HG03196 (cell line): ENCODE measurements at regions not wholly inside any gene's neighbourhood (a gene's known extent, or its start where the extent isn't known, plus 50 kb on each side); places are given as distances from the start of the nearest gene placed in this dataset.

Source experiments
- ATAC-seq: cut with Tn5 transposase; IDR thresholded peaks from one replicate; pipeline ENCODE4 v1.9.1; 2021; ENCODE audit not compliant: unreplicated experiment

DNA sequence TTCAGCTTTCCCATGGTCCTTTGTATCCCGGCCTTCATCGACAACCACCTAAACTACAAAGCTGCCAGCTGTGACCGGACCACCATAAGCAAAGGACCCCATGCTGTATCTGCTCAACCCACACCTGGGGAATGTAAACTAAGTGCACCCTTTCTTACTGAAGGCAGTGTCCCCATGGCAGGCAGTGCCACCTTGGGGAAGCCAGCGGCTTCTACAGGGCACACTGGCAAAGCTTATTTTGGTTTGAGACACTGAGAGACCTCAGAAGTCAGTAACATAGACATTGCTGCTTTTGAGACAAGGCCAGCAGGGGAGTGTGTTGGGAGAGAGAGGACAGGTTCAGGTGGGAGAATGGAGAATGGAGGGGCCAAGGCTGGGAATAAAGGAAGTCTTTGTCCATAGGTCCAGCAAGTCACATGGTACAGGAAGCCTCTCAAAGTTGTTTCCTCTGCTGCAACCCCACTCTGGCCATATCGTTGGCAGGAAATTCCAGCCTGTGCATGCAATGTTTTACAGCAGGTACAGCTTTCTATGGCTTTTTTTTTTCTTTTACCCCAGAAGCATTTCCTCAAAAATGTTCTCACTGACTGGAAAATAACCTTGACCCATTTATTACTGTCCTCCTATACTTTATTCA, 85.9 kb upstream of the NPVF start:
- ATAC-seq, result no peak

DNA sequence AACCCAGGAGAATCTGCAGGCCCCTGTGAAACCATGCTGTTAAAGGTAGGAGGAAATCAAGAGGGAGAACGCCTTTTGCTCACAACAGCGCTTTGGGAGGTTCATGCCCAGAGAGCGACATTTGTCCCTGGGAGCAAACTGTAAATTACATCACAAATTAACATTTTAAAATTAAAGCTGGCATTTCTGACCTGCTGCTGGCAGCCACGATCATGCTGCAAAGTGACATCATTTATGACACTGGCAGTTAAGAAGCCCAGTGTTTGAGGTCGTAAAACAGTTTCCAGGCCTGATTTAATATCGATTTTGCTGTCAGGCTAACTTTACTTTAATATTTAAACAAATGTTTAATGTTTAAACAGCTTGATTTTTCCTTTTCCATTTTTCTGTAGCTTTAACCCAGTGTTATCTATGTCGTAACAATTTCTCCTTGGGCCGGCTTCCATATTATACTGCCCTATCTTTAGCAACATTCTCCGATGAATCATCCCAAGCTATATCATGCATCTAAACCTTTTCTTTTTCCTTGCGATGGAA, 86.5 kb upstream of the NPVF start:
- no peak for ATAC-seq

DNA sequence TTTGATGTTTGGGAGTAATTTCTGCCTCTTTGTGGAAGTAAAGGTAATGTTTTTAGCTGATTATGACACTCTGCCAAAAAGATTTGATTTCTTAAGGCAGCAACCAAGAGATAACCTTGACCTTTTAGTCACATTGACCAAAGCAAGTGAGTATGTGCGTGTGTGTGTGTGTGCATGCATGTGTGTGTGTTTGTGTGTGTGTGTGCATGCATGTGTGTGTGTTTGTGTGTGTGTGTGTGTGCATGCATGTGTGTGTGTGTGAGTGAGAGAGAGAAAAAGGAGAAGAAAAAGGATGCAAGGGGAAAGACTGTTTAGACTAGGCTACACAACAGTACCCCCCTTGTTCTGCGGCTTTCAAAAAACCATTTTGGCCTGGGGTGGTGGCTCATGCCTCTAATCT, 88.1 kb upstream of the NPVF start:
- ATAC-seq, result no peak

DNA sequence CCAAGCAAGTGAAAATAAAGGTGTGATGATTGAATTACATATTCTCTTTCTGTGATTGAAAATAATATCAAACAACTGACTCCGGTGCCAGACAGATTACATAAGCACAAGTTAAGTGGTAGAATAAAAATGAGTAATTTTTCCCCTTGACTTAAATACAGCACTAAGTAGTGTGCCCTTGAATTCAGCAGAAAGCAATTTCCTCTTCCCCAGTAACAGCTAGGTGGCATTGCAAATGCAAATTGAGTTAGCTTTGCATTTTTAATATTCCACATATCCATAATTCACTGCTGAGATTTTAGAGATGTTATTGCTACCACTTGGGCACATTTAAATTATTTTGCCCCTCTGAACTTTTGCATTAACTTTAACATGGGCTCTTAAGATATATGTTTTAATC, 89.8 kb upstream of the NPVF start:
- ATAC-seq, result no peak

DNA sequence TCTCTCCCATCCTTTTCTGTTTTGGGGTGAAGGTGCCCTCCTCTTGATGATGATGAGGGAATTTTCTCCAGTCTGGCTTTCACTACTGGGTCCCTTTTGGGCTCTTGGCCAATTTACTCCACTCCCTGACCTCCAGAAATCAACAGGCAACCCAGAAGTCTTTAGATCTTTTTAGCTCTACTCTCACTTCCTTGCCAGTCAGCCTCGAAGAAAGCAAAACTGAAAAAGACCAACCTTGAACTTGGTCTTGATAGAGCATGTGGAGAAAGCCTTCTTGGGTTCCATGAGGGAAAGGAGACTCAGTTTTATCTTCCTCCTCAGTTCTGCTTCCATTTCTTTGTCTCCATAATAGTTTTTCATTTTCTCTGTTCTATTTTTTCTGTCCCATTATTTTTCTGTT, 91.4 kb upstream of the NPVF start:
- no peak for ATAC-seq

DNA sequence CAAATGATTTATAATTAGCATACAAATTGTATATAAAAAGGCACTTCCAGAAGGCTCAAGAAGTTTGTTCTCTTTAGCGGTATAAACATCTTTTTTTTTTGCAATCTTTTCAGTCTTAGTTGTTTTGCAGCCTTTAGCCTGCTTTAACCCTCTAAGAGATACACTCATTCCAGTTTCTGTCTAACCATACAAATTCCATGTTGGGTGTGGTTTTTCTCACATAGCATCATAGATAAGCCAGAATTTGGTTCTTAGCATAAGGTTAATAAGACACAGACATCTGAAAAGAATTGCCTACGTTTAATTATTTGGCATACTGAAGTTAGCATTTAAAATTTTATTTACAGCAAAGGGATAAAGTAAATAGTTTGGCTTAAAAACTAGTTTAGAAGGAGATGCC, 92.5 kb upstream of the NPVF start:
- ATAC-seq, result no peak

DNA sequence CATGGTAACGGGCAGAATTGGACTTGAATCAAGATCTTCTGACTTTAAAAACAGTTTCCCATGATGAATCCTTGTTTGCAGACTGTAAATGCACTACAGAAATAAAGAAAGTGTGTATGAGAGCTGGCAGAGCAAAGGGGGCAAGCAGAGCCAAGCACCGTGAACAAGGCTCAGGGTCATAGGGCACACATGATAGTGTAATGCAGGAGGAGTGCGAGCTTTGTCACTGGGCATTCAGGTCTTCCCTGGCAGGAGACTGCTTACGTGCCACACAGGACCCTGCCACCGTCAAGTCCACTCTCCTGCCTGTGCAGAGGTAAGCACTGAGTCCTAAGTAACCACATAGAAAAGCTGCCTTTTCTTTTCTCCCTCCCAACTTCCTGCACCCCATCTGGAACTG, 93.1 kb upstream of the NPVF start:
- ATAC-seq, result no peak

DNA sequence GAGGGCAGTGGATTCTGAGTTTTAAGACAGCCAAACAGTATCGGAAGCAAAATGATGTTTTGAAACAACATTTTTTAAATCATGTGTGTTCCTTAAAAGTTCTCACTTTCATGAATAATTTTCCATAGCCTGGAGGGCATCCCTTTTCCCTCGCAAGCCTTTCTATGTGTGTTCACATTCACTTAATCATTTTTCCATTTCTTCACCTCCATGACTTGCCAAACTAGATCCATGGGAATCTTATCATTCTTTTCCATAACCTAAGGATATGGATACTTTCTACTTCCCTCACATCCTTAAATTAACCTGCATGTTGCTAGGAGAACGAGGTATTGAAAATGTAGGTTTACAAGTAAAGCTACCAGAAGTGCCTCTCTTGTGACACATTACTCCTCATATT, 94.2 kb upstream of the NPVF start:
- ATAC-seq, result no peak

DNA sequence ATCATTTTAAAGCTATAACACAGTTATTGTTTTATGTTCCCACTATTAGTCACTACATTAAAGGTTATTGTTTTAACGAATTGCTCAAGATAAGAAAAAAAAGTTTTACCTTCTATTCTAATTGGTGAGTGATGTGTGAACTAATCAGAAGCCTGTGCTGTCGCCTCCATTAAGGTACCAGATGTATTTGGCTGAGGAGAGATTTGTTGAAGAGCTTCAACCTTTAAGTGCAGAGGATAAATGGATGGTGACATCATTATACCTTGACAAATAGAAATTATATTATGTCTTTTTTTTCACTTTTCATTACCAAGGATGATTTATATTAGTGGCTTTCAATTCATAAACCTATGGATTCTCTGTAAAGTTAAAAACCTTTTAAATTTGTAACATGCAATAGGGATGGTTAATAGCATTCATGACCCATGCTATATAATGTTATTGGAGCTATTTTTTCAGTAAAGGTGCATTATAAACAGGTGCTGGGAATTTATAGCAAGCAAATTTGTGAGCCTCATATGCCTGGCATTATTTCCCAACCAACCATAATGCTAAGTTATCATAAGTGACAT, 97.0 kb upstream of the NPVF start:
- no peak for ATAC-seq

DNA sequence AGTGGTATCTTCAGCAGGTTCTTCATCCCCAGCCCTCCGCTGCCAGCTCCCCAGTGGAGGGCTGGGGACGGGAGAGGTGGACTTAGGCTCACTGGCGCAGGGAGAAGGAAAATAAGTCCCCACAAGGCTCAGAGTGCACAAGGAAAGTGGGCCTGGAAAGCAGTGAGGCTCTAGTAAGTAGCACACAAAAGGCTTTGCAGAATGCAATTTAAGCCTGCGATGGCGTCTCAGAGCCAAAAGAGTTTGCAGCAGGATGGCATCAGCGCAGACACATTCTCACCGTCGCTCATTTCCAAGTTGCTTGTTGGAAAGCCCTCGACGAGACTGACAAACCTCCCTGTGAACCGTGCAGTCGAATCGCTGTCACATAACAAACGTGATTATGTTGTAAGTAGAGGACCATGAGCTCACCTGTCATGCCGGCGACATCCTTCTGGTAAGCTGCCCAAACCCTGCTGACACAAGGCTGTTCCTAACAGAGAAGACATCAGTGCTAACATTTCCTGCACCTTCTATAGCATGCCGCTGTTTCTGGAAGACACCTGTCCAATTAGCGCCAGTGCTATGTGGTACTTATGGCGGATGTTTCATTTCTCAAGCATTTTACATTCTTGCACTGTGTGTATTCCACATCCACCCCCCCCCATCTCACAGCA, 98.3 kb upstream of the NPVF start:
- no peak for ATAC-seq

DNA sequence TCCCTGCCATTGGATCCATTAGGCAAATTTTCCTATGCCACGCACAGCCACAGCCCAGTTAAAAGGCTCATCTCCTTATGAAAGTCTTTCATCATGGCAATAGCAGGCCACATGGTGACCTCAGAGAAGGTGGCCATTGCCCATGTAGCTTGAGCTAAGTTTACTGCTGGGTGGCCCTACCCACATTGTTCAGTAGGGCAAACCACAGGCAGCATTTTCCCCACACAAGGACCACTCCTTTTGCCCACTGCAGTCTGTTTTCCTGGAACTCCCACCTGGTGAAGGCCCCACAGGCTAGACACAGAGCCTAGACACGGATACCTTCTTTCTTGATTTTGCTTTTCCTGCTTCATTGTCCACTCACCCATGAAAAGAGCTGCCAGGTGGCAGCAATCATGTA, 101.5 kb upstream of the NPVF start:
- no peak for ATAC-seq

DNA sequence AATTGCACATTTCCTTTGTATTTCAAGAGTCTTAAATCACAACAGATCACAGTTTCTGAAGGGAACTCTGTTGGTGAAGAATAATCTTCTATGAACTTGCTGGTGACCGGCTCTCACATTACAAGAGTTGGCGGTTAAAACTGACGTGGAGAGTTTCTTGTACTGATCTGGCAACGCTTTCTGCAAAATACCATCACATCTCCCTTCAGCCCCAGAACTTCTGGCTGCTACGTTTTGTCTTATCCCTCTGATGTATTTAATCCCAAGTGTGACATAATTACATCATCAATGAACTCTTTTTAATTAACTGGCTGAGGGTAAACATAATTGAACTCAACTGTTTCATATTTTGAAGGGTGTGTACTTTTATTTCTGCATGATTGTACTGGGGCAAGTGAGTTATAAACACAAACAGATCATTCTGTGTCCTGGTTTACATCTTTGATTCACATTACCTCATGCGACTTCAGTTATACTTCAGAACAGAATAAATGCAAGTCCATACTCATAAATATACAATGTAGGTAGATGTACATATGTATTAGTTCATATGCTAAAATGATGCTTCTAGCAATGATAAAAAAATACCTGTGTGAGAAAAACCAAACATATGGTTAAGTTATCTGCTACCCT, 105.1 kb upstream of the NPVF start:
- ATAC-seq, result no peak

DNA sequence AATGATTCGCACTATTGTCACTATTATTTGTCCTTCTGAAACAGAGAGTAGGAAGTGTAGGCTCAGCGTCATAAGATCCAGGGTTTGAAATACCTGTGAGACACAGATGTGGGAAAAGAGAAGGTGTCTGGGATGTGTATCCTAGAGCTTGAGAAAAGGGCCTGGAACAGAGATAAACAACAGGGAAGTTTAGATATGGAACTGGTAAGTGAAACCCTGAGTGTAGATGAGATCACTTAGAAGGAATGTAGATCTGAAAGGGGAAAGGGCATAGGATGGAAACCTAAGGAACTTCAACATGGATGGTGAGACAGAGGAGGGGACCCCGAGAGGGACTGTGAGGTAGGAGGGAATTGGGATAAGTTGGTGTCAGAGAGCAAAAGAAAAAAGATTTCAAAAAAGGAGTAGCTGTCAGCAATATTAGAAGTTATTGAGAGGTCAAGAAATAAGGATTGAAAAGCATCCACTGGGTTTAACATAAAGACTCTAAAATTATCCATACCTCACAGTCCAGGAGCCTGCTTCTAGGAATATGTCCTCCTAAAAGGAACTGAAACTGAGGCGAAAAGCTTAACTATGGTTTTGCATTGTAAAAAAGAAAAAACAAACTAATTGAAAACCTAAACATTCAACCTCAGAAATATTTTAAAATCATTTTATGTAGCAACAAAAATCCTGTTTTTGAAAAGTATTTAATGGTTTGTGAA, 119.2 kb upstream of the NPVF start:
- no peak for ATAC-seq

DNA sequence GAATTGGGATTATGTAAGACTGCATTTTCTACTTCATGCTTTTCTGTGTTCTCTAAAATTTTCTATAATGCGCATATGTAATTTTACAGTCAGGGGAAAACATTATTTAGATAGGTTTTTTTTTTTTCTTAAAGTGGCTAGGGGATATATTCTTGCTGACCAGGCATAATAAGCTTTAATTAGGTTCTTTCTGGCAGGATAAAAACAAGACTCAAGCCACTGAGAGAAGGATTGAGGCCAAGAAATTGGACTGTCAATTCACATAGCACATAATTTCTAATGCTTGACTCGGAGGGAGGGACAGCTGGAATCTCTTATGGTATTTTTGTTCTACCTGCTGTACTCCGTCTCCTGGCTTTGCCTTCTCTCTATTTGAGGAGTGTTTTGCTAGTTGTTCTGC, 119.8 kb upstream of the NPVF start:
- no peak for ATAC-seq

DNA sequence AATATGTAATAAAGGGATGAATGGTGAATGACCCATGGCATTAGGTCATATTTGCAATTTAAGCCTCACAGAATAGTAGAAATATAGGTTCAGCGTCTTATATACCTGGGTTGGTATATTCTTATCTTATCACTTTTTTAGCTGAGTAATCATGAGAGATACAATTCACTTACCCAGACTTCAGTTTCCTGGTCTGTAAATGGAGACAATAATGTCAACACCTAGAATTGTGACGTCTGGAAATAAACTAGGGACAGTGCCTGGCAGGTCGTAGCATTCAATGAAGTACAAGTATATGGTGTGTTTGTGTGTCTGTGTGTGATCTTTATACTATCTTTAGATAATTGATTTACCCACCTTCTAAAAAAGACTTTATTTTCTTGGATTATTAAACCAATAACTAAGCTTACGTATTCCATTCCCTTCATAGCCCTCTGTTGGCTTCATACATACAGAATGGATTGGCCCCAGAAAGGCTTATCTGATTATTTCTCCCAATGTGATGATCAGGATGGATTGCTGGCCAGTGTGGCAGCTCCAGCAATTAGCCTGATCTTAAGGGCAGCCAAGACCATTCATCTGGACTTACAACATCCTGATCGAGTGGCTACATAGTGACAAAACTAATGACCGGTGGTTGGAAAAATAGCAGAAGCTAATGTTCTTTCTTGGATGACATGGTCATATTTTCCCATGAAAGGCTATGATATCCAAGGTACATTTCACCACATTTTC, 121.2 kb upstream of the NPVF start:
- ATAC-seq, result no peak

DNA sequence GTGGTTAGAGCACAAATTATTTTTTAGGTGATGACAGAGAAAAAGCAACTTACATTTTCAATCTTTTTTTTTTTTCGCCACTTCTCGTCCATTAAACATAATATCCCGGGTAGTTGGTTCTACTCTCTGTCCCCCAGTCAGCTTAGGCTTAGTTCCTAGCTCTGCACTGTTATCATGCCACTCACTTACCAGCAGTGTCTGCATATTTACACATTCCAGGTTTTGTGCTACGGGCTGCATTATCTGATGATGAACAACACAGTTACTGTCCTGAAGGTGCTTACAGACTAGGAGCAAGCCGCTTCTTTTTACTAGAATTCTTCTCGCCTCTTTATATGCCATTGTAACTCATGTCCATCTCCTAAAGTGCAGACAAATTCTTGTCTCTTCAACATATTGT, 121.8 kb upstream of the NPVF start:
- ATAC-seq, result no peak

DNA sequence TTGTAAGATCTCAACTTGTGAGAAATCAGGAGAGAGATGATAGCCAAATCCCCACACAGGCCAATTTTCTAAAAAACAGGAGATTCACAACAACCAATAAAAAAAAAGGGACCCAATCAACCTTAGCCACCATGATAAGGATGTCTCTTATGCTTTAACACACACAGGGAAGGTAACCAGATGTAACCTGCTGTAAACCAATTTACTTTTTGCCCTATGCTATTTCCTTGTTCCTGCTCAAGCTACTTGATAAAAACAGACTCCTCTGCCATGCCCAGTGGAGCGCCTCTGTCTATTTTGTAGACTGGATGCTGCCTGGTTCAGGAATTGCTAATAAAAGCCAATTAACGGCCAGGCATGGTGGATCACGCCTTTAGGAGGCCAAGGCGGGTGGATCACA, 123.5 kb upstream of the NPVF start:
- ATAC-seq, result no peak

DNA sequence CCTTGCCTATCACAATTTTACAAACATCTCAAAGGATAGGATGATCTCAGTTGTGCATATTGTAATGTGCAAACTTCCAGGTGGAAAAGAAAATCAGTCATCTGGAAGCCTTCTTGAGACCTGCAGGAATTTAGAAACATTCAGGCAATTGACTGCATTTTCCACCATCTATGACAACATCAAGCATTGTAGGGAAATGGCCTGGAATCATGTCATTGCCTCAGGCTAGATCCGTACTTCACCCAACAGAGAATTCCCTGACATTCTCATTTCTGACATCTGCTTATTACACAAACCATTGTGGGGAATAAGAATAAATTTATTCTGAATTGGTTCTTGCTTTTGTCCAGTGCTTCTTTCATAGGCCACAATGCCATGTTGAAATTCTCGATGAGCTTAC, 124.9 kb upstream of the NPVF start:
- no peak for ATAC-seq

DNA sequence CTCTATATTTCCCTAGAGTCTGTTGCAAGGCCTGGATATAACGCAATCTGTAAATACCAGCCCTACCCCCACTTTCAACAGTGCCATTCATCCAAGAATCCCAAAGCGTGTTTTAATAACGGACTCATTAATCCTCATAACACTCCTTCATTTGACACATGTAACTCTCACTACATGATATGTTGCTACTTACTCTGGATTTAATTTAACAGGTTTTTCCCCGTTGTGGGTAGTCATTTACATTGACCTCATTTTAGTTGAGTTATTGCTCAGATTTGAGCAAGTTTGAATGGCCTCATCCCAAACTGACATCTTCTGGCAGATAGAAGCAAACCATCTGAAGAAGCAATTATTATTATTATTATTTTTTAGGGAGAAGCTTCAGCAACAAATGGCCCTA, 125.4 kb upstream of the NPVF start:
- ATAC-seq, result no peak

DNA sequence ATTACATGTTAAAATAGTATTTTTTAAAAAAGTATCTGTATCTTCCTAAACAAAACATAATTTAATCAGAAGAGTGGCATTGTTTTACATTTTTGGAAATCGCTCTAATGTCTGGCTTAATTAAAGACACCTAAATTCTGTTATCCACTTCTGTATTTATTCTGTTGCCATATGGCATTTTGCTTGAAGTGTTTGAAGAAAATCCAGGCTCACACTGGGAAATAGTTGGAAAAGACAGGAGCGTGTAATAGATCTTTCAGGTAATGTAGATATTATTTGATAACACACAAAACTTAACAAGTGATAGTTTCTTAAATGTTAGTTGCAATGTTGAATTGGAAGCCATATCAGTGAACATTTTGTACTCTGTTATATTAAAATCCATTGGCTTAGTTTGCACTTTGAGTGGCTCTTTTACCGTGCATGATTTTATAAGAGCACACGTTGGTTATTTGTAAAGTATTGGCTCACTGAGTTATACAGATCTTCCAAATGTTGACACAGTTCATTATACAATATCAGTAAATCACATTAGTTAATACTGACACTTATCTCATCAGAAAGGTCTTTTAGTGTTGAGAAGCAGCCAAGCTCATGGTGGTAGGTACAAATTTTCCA, 128.4 kb upstream of the NPVF start:
- no peak for ATAC-seq
